Esophagus muscularis mucosa (tissue), 4 donors: ENCODE measurements at regions not wholly inside any gene's neighbourhood (a gene's known extent, or its start where the extent isn't known, plus 50 kb on each side); places are given as distances from the start of the nearest gene placed in this dataset.

ENCODE experiments used
- DNase-seq: peaks from one replicate; pipeline ENCODE4 v3.0.0-alpha.2; 2017; ENCODE audit errors: extremely low spot score
- H3K27ac ChIP-seq, 4 donors: fragments of 200-600 bp; sonication (generic); replicated peaks in 1 of 4; 1 replicate in 3 of 4; 2 replicates in 1 of 4; pipeline ENCODE4 v1.5.1; 2016 to 2019; ENCODE audit warnings: mild to moderate bottlenecking in 1 of 4
- H3K27me3 ChIP-seq, 4 donors: fragments of 200-600 bp; sonication (generic); one replicate each; pipeline versions ENCODE4 v1.5.1 to v1.6.0; 2016 to 2019
- H3K36me3 ChIP-seq, 4 donors: fragments of 200-600 bp; sonication (generic); one replicate each; pipeline ENCODE4 v1.5.1; 2016 to 2019
- H3K4me1 ChIP-seq, 4 donors: fragments of 200-600 bp; sonication (generic); one replicate each; pipeline ENCODE4 v1.5.1; 2016 to 2019
- H3K4me3 ChIP-seq, 4 donors: fragments of 200-600 bp; sonication (generic); 1 replicate in 2 of 4; 2 replicates in 2 of 4; pipeline ENCODE4 v1.5.1; 2016 to 2019; ENCODE audit warnings: mild to moderate bottlenecking in 4 of 4, moderate library complexity in 1 of 4
- H3K9me3 ChIP-seq, 4 donors: fragments of 200-600 bp; sonication (generic); 1 replicate in 3 of 4; 2 replicates in 1 of 4; pipeline ENCODE4 v1.5.1; 2016 to 2019
- EP300 ChIP-seq: sonication (generic); formaldehyde crosslinking; IDR thresholded peaks from one replicate; pipeline ENCODE4 v1.6.1; 2017; ENCODE audit warnings: antibody characterized with exemption
- POLR2A ChIP-seq: fragments of 450-650 bp; IDR thresholded peaks from one replicate; pipeline ENCODE4 v1.6.1; 2017; ENCODE audit warnings: antibody characterized with exemption, moderate library complexity, mild to moderate bottlenecking, low read depth
- POLR2AphosphoS5 ChIP-seq, 2 donors: sonication (generic); formaldehyde crosslinking; IDR thresholded peaks; one replicate each; pipeline ENCODE4 v1.6.1; 2017; ENCODE audit warnings: antibody characterized with exemption in 2 of 2
- WGBS: methylation state at CpG from one replicate; pipeline ENCODE4 v1.1.5; 2018; 5-methylcytosine and 5-hydroxymethylcytosine counted together
- intact Hi-C: fragments of 100-400 bp; cut with DNase I; formaldehyde crosslinking; loops from one replicate; pipeline ENCODE4 v1.15.1; 2023
- TF ChIP-seq, protein P1 (sequence below), 3 experiments: fragments of 200-600 bp in 2 of 3; fragments of 450-650 bp in 1 of 3; sonication (generic) in 2 of 3; IDR thresholded peaks; one replicate each; pipeline ENCODE4 v1.5.1; 2017 to 2019; ENCODE audit warnings: antibody characterized with exemption in 3 of 3, mild to moderate bottlenecking in 2 of 3, moderate library complexity in 1 of 3

DNA sequence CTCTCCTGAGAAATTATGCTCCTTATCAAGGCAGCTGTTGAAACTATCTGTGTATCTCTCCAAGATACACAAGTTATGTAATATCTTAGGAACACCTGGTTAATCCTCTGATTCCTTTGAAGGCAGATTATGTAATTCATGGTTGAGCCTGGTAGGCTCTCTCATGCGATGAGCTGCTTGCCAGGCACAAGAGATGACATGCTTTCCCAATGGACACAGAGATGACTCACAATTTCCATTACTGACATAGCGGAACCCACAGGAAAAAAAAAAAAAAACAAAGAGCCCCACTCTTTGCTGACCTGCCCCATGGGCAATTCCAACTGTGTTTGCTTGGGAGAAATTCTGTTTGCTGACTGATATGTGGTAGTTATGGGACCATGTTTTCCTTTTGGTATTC, 736.4 kb upstream of the PHF14 start:
- no peak overlapping the region for H3K27ac ChIP-seq
- TF ChIP-seq EP300 (no peak), POLR2A (no peak), POLR2AphosphoS5 (IDR thresholded peaks at IDR 0.05) (no peak)
- TF ChIP-seq, protein P1, sequence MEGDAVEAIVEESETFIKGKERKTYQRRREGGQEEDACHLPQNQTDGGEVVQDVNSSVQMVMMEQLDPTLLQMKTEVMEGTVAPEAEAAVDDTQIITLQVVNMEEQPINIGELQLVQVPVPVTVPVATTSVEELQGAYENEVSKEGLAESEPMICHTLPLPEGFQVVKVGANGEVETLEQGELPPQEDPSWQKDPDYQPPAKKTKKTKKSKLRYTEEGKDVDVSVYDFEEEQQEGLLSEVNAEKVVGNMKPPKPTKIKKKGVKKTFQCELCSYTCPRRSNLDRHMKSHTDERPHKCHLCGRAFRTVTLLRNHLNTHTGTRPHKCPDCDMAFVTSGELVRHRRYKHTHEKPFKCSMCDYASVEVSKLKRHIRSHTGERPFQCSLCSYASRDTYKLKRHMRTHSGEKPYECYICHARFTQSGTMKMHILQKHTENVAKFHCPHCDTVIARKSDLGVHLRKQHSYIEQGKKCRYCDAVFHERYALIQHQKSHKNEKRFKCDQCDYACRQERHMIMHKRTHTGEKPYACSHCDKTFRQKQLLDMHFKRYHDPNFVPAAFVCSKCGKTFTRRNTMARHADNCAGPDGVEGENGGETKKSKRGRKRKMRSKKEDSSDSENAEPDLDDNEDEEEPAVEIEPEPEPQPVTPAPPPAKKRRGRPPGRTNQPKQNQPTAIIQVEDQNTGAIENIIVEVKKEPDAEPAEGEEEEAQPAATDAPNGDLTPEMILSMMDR (IDR thresholded peaks at IDR 0.05): no peak
- H3K4me1 ChIP-seq: peaks cover 0 to 13% (median 5%) of the 10 kb centered on the region in 4 donors
- intact Hi-C loops: no loop called here
- no peaks in the 10 kb centered on the region for H3K36me3 ChIP-seq
- DNase-seq: no peak
- H3K9me3 ChIP-seq: no peaks in the 10 kb centered on the region
- WGBS: 72% methylated on average over 2 of the region's 2 CpGs
- H3K4me3 ChIP-seq: no peak overlapping the region
- H3K27me3 ChIP-seq: no peaks in the 10 kb centered on the region

DNA sequence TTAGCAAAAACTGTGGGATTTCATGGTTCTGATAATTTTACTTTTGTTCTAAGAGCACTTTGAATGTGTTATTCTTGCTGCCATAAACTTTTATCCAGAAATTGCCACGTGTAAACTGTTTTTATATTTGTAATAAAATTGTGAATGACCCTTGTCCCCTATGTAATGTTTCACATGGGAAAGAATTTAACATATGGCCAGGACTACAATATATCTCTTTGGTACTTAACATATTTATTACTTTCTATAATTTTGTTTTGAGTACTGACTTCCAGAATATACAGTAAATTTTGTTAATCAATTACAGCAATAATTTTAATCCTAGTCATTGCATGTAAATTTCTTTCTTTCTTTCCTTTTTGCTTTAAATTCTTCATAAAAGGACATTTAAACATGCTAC, 735.0 kb upstream of the PHF14 start:
- no peak for TF ChIP-seq POLR2A
- no peak for TF ChIP-seq EP300
- TF ChIP-seq POLR2AphosphoS5 (IDR thresholded peaks at IDR 0.05): no peak
- TF ChIP-seq, protein P1 (IDR thresholded peaks at IDR 0.05): no peak
- intact Hi-C loops: no loop called here
- no peak overlapping the region for H3K4me3 ChIP-seq

DNA sequence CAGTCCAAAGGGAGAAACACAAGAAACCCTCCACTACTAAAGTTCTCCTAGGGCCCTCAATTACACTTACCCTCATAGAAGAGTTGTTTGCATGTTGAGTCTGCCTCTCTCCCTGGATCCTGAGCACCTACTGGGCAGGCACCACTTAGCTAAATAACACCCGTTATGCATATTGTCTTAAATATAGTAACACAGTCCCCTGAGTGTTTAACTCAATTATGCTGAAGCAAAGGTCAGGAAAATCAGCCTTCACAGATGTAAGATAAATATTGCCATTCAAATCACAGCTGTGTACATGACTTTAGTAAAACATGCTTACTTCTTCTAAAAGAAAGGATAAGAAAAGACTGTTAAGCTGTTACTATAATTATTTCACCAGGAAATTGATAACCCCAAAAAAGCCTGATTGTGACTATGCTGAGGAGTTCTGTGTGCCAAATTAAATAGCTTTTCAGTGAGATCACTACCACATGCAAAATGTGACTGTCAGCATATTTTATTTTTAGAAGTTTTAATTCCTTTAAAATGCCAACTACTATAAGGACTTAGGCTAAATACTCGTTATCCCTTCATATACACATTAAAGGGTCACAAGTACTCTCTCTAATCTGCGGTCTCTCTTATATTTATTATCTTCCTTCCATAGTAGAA, 733.9 kb upstream of the PHF14 start:
- Histone ChIP-seq H3K27me3 (no peaks in the 10 kb centered on the region), H3K4me1 (peaks cover 0 to 13% (median 5%) of the 10 kb centered on the region in 4 donors), H3K36me3 (no peaks in the 10 kb centered on the region), H3K4me3 (no peak overlapping the region), H3K9me3 (no peaks in the 10 kb centered on the region), H3K27ac (no peak overlapping the region)
- TF ChIP-seq, protein P1 (IDR thresholded peaks at IDR 0.05): no peak
- intact Hi-C loops: no loop called here
- WGBS: 36% methylated on average over 3 of the region's 3 CpGs
- no peak for DNase-seq

More for the DNA sequence above, 735.0 kb upstream of the PHF14 start:
- Histone ChIP-seq H3K9me3 (no peaks in the 10 kb centered on the region), H3K4me1 (peaks cover 0 to 13% (median 5%) of the 10 kb centered on the region in 4 donors), H3K27ac (no peak overlapping the region), H3K27me3 (no peaks in the 10 kb centered on the region), H3K36me3 (no peaks in the 10 kb centered on the region)
- 55% methylated on average over 1 of the region's 1 CpG for WGBS
- no peak for DNase-seq

DNA sequence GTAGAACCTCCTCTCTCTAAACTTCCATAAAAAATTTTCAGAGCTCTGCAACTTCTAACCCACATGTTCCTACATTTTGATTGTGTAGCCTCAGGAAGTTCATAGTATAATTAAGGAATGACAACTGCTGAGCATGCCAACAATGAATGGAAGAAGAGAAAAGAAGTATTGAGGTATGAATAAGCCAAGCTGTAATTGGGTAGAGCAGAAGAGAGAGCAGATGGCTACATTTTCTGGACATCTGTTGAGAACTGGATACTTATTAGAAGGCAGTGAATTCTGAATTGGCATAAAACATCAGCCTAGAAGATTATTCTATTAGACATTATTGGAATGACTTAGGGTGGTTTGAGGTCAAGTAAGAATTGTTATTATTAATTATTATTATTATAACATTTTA, 728.3 kb upstream of the PHF14 start:
- no peak for DNase-seq
- Histone ChIP-seq H3K4me3 (no peak overlapping the region), H3K36me3 (no peaks in the 10 kb centered on the region), H3K27ac (no peak overlapping the region), H3K4me1 (peaks cover 0 to under 1% (median 0%) of the 10 kb centered on the region in 4 donors), H3K27me3 (no peaks in the 10 kb centered on the region), H3K9me3 (peaks cover 0 to 27% (median 6%) of the 10 kb centered on the region in 4 donors)
- TF ChIP-seq POLR2A (no peak), EP300 (no peak), POLR2AphosphoS5 (IDR thresholded peaks at IDR 0.05) (no peak)
- TF ChIP-seq, protein P1 (IDR thresholded peaks at IDR 0.05): no peak
- intact Hi-C loops: no loop called here

DNA sequence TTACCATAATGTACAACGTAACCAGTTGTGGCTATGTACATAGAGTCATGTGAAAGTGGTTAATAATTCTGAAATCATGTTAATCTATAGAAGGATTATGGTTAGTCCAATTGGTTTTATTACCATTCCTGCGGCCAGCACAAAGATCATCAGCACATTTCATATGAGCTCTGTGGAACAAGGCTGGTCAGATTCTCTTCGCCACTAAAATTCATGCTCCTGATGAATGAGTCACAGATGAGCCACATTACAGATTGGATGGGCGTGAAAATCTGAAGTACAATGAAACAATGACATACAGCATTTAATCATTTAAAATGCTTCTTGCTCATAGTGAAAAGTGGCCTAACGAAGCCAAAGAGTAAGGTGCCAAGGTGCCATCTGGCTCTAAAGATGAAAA, 716.2 kb upstream of the PHF14 start:
- no peaks in the 10 kb centered on the region for H3K4me1 ChIP-seq
- TF ChIP-seq POLR2A (no peak), EP300 (no peak), POLR2AphosphoS5 (IDR thresholded peaks at IDR 0.05) (no peak)
- TF ChIP-seq, protein P1 (IDR thresholded peaks at IDR 0.05): no peak
- H3K36me3 ChIP-seq: no peaks in the 10 kb centered on the region
- H3K27ac ChIP-seq: no peak overlapping the region
- no peak for DNase-seq
- H3K27me3 ChIP-seq: no peaks in the 10 kb centered on the region
- 91% methylated on average over 5 of the region's 5 CpGs for WGBS
- H3K4me3 ChIP-seq: no peak overlapping the region
- H3K9me3 ChIP-seq: peaks cover 0 to 3% (median 0%) of the 10 kb centered on the region in 4 donors
- intact Hi-C loops: no loop called here
